ENCODE measurements at regions not wholly inside any gene's neighbourhood (a gene's known extent, or its start where the extent isn't known, plus 50 kb on each side); places are given as distances from the start of the nearest gene placed in this dataset.

DNA sequence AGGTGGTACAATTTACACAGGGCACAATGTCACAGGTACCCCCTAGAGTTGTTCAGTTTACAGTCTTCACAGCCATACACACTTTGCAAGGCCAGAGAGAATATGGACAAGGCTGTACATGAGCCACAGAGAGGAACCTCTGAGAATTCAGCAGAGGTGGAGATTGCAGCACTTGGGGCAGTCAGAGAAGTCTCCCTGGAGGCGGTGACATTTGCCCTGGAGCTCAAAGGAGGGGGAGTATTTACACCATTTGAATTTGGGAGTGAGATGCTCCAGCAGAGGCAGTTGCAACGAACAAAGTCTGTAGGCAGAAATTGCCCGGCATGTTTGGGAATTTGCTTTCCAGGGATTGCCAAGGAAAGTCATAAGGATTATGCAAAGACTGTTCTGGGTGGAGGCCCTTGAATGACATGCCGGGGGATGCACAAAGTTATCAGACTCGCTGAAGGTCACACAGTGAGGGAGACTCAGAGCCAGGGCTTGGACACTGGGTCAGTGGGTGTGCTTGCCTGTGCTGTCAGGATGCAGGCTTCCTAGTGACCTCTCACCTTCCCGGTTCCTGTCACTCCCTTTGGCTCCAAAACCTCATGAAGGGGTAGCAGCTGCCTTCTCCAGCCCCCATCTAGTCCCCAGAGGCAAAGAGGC, 160.7 kb upstream of the PCBD1 start:
- no peak for DNase-seq

GRCh38 chr10:71049994-71050393, 161.6 kb upstream of the PCBD1 start:
- DNase-seq = no peak

DNA sequence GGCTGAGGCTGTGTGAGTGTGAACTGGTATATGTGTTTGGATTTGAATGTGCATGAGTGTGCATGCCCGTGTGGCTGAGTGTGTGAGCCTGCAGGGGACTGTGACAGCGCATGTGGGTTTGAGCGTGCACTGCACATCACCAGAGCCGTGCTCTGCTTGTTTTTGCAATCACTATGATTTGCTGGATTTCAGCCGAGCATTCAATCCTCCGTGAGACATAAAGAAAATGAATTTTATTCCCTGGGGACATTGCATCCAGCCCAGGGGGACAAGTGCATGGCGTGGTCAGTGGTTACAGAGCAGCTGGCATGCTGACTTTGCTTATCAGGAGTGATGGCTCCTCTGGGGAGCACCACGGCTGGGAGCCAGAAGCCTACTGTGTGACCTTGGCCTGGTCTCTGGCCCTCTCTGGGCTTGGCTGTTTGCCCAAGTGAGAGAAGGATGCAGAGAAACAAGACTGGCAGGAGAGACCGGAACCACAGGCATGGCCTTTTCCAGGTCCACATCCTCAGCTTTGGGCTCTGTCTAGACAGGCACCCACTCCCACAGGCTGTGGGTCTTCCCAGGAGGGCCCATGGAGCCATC, 160.2 kb upstream of the UNC5B start:
- no peak for DNase-seq

- DNase-seq = no peak
Observed at GRCh38 chr10:71052708-71053107, 159.7 kb upstream of the UNC5B start.

DNA sequence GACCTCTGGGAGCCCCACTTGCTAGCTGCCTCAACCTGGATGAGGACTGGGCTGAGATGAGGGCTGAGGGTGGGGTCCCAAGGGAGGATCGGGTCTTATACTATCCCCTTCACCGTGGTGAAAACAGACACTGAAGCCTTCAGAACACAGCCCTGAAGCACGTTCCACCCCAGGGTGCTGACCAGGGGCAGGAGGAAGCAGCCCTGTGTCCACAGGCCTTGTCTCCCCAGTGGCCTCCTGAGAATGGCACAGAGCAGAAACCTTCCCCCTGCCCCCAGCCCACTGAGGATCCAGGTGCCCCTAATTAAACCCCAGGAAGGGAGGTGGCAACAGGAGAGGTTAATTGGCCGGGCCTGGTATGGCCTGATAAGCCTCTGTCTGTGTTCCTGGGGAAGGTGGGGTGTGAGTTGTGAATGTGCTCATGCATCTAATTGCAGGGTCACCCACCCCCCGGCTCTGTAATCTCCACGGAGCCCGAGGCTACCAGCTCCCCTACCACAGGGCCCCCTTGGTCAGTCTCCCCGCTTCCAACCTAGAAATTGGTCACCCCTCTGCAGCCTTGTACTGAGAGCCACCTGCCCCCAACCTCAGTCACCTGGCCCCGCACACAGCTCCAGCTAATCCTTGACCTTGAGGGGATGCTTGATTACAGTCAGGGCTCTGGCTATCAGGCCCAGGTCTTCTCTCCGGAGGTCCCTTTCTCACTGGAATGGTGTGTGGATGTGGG, 159.0 kb upstream of the UNC5B start:
- DNase-seq = no peak

DNA sequence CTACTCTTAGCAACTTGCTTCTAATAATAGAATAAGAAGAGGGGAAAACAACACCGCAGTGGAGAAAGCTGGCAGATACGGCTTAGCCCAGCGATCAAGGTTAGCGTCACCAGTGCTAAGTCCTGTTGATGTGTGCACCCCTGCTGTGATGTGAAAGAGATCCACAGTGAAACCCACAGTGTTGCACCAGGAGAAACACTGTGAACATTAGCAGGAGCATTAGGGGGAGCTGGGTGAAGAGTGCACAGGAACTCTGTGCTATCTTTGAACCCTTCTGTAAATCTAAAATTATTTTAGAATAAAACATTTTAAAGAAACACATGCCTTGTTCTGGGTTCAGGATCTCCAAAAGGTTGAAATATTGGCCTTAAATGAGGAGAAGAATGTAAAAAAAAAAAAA, 154.1 kb upstream of the UNC5B start:
- DNase-seq = no peak

GRCh38 chr10:71059054-71059818, 153.1 kb upstream of the UNC5B start:
- DNase-seq = no peak

DNA sequence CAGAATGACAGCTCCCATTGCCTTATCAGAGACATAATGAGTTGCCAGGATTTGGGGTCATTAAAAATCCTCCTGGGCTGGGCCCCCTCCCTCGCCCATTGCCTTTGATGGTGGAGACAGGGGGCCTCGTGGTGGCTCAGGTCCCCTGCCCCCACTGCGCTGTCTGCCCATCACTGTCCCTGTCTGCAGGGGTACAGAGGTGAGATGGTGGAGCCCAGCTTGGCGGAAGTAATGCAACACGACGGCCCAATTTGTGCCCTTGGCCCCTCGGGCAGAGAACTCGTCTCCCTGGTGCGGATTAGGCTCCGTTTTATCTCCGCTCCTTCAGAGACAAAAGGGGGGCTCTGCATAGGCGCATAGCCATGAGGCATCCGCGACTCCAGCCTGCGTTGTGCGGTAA, 152.4 kb upstream of the UNC5B start:
- no peak for DNase-seq

DNA sequence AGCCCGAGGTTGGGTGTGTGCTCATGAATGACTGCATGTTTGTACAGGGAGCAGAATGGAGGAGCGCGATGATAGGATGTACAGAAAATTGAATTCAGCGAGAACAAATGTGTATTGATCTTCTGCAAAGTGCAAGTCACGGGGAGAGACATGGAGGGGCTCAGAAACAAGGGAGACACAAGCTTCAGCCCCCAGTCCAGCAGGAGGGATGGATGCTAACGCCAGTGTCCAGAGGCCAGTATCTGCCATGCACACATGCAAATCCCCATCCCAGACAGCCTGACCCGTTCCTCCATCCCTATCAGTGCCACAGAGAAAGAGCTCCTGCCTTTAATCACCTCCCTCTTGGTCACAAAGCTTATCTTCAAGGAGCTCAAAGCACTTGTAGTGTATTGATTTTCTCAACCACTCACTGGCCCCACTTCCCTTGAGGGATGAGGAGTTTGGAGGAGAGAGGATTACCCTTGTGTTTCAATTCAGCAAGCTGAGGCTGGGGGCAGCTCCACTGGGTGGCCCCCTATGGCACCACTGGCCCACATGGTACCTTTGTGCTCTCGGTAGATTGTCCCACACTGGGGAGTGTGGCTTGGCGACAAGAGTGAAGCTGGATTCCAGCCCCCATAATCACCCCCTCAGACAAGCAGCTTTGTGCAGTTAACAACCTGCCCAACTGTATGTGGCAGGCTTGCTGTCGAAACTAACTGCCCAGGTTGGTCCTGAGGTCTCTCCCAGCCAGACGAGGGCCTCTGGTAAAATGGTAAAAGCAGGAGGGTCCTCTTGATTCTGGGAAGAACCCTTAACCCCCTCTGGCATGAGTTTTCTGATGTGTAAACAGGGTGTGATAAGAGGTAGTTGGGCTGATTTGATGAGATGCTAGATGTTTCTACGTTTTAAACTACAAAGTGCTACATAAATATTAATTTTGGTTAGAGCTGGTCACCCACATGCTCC, 151.6 kb upstream of the UNC5B start:
- DNase-seq = no peak

DNA sequence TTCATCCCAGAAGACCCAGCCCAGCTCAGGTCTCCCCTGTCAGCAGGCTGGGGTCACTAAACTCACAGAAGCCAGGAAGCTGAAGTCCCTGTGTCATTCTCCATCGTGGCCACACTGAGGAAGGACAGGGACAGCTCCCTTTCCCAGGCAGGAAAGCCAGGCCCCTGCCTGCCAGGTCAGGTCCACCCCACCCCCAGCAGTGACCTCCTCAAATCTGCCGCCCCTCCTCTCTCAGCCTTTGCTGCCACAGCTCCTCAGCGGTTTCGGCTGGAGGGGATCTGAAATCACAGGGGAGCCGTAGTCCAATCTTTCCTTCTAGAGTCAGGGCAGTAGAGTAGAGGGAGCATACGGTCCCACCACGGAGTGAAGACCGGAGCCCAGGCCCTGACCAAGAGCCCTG, 150.9 kb upstream of the UNC5B start:
- DNase-seq = no peak

- no peak for DNase-seq
Observed at GRCh38 chr10:71062156-71062555, 150.2 kb upstream of the UNC5B start.

- no peak for DNase-seq
Observed at GRCh38 chr10:71063401-71063800, 149.0 kb upstream of the UNC5B start.

DNA sequence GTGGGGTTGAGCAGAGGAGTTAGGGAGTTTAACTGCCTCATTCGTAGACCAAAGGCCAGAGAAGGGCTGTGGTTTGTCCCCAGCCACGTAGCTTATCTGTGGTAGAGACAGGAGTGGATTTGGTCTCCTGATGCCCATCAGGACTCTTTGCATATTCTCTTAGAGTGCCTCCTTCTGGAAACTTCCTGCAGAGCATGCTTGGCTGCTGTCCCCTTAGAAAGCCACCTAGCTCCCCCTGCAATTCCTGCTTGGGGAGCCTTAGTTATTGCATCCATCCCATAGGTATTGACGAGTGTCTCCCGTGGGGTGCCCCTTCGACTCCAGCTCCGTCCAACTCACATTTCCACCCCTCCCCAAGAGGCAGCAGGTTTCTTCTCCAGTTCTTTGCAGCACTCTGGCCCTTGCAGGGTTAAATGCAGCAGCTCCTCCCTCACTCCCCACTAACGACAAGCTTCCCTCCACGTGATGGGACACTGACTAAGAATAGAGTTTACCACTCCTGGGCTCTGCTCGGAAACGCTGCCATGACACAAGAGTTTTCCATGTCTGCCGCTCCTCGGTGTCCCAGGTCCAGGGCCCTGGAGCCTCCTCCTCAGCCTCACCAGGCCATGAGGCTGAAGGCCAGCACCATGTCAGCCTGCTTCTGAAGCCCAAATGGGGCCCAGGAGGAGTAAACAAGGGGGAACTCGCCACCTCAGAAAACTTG, 147.8 kb upstream of the UNC5B start:
- no peak for DNase-seq

DNA sequence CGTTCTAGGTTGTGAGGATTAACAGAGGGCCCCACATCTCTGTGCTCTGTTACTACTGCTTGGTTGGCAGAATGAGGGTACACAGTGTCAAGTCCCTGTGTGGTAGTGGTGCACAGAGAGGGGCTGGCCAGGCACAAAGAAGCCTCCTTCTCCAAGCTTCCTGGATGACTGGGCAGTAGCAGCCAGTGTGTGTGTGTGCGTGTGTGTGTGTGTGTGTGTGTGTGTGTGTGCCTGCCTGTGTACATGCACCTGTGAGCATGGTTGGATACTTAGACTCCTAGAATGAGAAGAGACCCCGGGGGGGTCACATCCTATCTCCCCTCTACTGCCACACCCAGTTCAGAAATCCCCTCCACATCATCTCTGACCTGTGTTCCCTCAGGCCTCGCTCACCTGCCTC, 146.7 kb upstream of the UNC5B start:
- DNase-seq = no peak

DNA sequence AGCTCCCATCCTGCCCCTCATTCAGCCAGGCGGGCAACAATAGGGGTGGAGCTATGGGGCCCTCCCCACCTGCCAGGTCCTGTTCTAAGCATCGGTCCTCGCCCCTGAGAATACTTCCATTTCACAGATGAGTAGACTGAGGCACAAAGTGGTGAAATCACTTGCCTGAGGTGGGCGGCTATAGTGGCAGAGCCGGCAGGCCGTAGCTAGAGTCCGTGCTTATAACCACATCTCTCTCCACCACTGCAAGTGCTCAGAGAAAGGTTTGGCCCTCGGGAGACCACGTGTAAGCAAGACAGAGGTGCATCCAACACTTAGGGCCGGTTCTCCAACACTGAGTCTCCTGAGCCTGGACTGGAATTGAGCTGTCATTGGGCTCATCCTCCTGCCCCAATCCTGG, 145.8 kb upstream of the UNC5B start:
- DNase-seq = no peak

DNA sequence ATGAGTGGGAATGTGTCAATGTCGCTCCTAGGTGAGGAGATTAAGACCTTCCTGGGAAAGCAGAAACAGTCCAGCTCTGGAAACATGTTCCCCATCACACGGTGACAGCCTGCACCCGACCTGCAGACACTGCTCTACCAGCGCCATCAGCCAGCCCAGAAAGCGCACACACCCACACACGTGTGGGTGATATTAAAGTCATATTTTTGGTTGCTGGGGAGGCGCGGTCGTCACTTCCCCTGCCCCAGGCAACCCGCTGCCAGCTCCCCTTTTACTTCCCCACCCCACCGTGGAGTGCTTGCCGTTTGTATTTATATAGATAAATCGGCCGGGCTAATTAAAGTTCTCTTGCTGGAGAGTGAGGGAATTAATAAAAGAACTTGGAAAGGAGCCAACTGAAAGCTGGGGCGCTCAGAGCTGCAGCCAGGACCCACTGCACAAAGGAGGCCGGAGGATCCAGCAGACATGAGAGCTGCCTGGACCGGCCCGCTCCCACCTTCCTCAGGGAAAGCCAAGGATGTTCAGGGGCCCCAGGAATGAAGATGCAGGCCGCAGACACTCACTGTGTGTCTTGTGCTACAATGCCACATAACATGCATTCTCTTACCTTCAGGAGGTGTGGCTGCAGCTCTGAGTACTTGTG, 145.2 kb upstream of the UNC5B start:
- DNase-seq = no peak

DNA sequence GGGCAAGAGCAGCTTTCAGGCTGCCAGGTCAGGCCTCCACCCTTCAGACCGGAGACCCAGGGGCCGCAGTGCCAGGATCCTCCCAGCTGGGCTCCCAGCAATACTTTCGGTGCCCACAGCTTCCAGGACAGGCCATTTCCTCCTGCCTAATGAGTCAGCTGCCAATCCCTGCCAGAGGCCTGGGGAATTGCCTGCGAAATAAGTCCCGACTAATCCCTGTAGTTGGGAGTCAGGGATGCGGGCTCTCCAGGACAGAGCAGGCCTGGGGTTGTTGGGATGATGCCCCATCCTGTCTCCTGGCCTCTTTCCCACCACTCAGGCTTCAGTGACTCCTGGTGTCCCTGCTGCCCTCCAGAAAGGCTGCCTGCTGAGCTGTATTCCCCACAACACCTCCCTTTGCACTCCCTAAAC, 143.5 kb upstream of the UNC5B start:
- no peak for DNase-seq

DNA sequence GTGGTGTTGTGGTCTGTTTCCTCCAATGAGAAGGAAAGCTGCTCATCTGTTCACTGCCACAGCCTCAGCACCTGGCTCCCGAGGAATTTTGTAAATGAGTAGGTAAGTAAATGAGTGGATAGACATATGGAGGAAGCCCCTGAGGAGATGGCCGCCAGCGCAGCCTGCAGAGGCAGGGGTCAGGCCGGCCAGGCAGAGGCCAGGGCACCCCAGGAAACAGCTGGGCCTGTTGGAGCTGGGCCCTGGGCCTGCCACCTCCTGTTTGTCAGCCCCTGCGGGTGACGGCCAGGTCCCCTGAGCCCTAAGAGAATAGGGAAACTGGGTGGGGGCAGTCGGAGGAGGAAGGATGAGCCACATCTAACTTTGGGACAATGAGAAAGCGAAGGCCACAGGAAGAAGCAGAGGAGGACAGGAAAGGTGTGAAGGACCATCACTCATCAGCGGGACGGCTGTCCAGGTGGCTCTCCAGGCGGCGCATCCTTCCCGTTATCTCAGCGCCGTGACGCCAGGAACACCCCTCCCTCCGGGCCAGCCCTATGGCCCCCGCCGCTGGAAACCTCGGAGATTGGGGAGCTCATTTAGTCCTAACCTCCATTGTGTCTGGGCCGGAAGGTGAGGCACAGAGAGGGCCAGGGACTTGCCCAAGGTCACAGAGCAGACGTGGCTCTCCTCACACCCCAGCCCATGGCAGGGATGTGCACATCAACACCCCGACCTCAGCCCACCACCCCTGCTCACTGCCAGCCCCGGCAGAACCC, 142.3 kb upstream of the UNC5B start:
- DNase-seq = no peak

DNA sequence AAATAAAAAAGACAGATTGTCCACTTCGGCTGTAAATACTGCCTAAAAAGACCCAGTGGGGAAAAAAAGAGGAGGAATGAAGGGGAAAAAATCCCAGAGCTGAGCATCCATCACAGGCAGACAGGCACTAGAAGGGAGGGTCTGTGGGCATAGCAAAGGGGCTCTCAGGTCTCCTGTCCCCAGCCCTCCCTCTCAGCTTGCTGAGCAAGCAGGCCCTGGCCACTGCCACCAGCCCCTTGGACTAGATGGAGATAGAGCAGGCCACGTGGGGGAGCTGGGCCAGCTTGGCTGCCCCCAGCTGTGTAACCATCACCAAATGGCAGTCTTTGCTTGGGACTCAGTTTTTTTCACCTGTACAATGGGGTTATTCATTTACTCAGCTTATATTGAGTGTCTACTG, 141.6 kb upstream of the UNC5B start:
- no peak for DNase-seq

DNA sequence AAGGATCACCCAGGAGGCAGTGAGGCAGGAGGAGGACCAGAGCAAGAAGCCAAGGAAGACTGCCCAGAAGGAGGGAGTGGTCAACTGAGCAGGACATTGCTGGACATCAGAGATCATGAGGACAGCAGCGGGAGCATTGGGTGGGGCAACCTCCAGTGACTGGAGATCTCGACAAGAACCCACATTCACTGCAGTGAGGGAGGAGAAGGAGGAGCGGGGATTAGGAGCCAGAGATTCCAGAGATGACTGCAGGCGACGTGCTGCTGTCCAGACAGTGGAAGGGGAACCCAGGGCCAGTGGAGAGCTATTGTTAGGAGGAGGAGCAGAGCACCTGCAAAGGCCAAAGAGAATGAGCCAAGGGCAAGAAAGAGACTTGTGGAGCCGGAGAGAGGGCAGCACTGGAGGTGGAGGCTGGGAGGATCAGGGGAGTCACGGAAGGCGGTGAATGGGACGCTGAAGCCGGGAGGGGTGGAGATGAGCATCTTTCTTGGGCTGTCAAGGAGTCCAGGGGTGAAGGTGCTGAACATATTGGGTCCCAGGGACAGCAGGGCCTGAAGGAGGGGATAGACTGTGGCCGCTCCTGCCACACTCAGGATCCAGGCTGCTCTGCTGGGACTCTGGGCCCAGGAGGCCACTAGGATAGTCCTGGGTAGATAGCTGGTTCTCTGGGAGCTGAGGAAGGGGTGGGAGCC, 140.1 kb upstream of the UNC5B start:
- no peak for DNase-seq
